NCI-H1436 (cell line): ENCODE measurements at regions not wholly inside any gene's neighbourhood (a gene's known extent, or its start where the extent isn't known, plus 50 kb on each side); places are given as distances from the start of the nearest gene placed in this dataset.
"Not testable (repeated sequence)": the region's sequence is repeated elsewhere in the genome, so short reads cannot be mapped to it uniquely, and the experiment has no call there.

ENCODE experiments used
- DNase-seq: peaks from one replicate; lab custom pipeline; 2025; lab: John Stamatoyannopoulos, UW

- no peak for DNase-seq
Observed at GRCh38 chr7:20083781-20084180, 133.4 kb downstream of the MACC1 start.

DNA sequence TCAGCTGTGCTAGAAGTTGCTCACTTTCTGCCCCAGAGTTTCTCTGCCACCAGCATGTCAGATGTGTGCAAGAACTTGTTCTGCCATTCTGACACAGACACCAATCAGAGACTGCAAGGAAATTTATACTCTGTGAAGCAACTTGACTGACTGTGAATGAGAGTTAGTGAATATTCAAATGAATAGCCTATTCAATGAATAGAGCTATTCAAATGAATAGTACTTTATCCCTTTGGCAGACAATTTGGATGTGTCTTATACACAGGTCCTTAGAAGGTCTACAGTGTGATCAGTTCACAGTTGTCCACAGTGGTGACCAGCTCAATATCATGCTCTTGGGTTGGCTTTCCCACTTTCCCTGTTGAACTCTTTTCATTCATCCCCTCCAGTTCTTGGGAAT lies 138.1 kb downstream of the MACC1 start:
- no peak for DNase-seq

DNA sequence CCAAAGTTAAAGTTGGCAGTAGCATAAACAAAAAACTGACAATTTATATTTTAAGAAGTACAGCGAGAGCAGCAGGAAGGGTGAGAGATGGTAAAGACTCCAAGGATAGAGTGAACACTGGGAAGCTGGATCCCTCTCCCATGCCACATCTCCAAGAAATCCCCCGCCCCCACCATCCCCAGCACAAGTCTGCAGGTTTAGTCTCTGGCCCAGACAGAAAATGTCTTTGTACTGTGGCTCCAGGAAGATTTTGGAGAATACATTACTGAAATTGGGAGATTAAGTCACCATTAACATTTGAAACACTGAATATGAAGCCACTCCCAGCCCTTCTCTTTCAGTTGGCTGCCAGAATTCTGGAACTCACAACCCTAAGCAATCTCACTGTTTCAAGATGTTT lies 140.3 kb downstream of the MACC1 start:
- DNase-seq, result no peak

DNA sequence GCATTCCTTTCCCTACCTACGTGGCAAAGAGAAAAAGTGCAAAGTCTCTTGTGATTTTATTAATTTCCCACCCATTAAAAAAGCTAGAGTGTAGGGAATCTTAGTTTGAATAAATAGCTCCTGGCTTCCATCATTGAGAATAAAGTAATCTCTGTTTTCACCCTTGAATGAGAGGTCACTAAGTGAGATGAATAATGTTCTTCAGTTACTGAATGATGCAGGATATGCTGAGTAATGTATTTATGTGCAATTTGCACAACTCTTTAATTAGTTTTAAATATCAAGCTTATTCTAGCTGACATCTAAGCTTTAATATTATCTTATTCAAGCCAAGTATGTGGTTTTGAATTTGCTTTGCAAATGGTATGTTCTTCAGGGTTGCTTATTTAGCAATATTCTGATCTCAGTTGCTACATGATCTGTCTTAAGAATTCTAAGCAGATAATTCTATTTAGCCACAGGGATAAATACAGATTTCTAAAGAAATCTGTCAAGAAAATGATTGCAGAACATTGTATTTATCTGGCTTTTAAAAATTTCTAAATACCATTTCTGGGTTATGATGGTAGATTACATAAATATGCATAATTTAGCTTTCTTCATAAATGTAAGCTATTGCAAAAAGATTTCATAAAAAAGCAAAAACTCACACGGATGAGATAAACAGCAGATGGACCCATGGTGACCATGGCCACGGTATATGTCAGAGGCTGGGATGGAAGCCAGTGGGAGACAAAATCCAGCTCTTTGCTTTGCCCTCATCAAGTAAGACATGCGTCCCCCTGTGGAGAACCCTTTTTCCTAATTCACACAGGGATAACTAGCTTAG lies 141.0 kb downstream of the MACC1 start:
- DNase-seq, result no peak

- DNase-seq, result no peak
Observed at GRCh38 chr7:20075440-20075839, 141.7 kb downstream of the MACC1 start.

GRCh38 chr7:20068004-20068403 lies 149.2 kb downstream of the MACC1 start:
- DNase-seq, result not testable (repeated sequence)

GRCh38 chr7:20064974-20065862 lies 152.0 kb downstream of the MACC1 start:
- no peak for DNase-seq

GRCh38 chr7:20064181-20064970 lies 152.8 kb downstream of the MACC1 start:
- DNase-seq, result no peak

GRCh38 chr7:20063644-20064043 lies 153.5 kb downstream of the MACC1 start:
- DNase-seq, result no peak

DNA sequence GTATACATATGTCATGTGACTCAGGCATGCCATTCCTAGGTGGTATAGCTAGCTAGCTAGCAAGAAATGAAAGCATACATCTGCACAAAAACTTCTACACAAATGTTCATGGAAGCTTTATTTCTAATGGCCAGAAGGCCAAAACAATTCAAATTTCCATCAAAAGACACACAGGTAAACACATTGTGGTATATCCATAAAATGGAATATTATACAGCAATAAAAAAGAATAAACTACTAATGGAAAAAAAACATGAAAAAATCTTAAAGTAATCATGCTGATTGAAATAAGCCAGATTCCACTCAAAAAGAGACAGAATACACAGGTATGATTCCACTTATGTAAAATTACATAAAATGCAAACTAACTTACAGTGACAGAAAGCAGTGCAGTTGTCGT lies 154.3 kb downstream of the MACC1 start:
- no peak for DNase-seq

GRCh38 chr7:20053334-20054104 lies 163.7 kb downstream of the MACC1 start:
- no peak for DNase-seq

- no peak for DNase-seq
Observed at GRCh38 chr7:20050241-20050966, 166.8 kb downstream of the MACC1 start.

DNA sequence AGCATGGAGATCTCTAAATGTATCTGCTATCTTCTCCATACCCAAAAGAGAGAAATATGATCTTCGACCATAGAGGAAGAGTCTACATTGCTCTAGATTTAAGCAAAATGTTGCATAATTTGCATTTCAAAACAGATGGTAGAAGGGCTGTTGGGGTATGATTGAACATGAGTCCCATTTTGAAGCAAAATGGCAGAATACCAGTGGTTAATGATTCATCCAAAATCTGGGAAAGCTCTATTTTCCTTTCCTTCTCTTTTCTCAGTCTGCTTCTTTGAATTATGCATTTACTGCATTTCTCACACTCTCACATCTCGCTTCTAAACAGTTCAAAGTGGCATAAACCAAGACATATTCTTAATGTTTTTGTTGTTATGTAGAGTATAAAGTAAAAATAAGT lies 178.5 kb downstream of the MACC1 start:
- DNase-seq, result no peak

- no peak for DNase-seq
Observed at GRCh38 chr7:20035279-20035875, 181.8 kb downstream of the MACC1 start.

- no peak for DNase-seq
Observed at GRCh38 chr7:20033621-20034400, 183.4 kb downstream of the MACC1 start.

DNA sequence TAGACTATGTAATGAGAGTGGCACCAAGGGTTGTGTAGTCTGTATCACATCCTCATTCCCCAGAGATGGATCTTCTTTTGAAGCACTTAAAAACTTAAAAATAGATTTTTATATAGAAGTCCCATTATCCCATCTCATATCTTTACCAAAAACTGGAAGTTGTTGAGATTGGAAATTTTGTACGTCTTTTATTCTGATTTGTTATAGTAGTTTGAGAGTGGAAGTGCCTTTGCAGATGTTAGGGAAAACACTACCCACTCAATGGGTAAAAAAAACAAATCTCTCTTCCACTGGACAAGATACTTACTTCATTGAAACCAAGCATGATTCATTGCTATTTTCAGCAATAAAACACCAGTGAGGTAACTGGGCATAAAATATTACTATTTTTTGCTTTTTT lies 184.4 kb downstream of the MACC1 start:
- no peak for DNase-seq

GRCh38 chr7:20030915-20031362 lies 186.2 kb downstream of the MACC1 start:
- no peak for DNase-seq

DNA sequence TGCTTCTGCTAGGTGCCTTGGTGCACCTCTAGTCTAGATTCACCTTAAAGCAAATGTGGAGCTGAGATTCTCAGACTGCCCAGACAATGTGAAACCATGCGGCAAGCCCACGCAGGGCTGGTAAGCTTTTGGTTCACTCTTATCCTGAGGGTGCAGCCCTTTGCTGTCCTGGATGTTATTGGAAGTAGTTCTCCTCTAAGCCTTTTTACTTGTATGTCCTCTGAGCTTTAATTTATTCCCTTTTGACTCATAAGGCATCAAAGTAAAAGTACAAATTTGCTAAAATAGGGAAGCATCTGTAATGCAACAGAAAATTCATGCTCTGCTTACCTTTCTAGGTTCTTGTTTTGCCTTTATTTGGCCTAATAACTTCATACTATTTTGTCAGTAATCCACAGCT lies 186.8 kb downstream of the MACC1 start:
- no peak for DNase-seq

- no peak for DNase-seq
Observed at GRCh38 chr7:20026762-20027161, 190.4 kb downstream of the MACC1 start.

GRCh38 chr7:20021831-20022230 lies 195.4 kb downstream of the MACC1 start:
- DNase-seq, result no peak
